ENCODE measurements at regions not wholly inside any gene's neighbourhood (a gene's known extent, or its start where the extent isn't known, plus 50 kb on each side); places are given as distances from the start of the nearest gene placed in this dataset.

DNA sequence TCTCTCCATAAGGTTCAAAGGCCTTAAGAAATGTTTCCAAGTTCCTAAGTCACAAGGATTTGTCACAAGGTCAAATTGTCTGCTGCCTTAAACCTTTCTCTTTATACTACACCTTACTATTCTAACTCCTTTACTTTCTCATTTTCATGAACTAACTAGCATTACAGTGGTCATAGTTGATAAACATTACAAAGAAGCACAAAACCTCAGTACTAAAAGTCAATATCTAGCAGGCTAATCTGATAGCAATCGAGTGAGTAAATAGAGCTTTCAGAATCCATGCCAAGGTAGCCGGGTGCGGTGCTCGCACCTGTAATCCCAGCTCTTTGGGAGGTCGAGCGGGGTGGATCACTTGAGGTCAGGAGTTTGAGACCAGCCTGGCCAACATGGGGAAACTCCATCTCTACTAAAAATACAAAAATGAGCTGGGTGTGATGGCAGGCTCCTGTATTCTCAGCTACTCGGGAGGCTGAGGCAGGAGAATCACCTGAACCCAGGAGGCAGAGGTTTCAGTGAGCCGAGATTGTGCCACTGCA, 510.0 kb downstream of the GBA3 start:
- Histone ChIP-seq H3K9ac (ENCODE audit: low read length) (no peak overlapping the region), H2AFZ (ENCODE audit: low read depth, low read length, severe bottlenecking) (no peak overlapping the region), H3K79me2 (ENCODE audit: insufficient read depth, low read length) (no peaks in the 10 kb centered on the region), H3K27ac (ENCODE audit: low read depth, low read length) (no peak overlapping the region), H3K9me3 (ENCODE audit: insufficient read depth, low read length) (no peaks in the 10 kb centered on the region; the same call in 1 of the 2 replicates), H3K27me3 (ENCODE audit: low read length) (no peaks in the 10 kb centered on the region), H3K4me2 (ENCODE audit: low read depth, low read length, poor library complexity, severe bottlenecking) (no peak overlapping the region), H3K4me3 (ENCODE audit: insufficient read depth, low read length, poor library complexity, severe bottlenecking) (no peak overlapping the region), H3K36me3 (ENCODE audit: low read length) (no peaks in the 10 kb centered on the region), H4K20me1 (ENCODE audit: low read depth, low read length) (no peaks in the 10 kb centered on the region), H3F3A (ENCODE audit: insufficient read depth) (no peaks in the 10 kb centered on the region), H3K9me2 (replicated peaks; ENCODE audit: insufficient read depth, low read length) (no peaks in the 10 kb centered on the region)
- no peak for TF ChIP-seq EZH2phosphoT487 (conservative IDR thresholded peaks at IDR 0.05; ENCODE audit: low read length)
- TF ChIP-seq, protein P1, sequence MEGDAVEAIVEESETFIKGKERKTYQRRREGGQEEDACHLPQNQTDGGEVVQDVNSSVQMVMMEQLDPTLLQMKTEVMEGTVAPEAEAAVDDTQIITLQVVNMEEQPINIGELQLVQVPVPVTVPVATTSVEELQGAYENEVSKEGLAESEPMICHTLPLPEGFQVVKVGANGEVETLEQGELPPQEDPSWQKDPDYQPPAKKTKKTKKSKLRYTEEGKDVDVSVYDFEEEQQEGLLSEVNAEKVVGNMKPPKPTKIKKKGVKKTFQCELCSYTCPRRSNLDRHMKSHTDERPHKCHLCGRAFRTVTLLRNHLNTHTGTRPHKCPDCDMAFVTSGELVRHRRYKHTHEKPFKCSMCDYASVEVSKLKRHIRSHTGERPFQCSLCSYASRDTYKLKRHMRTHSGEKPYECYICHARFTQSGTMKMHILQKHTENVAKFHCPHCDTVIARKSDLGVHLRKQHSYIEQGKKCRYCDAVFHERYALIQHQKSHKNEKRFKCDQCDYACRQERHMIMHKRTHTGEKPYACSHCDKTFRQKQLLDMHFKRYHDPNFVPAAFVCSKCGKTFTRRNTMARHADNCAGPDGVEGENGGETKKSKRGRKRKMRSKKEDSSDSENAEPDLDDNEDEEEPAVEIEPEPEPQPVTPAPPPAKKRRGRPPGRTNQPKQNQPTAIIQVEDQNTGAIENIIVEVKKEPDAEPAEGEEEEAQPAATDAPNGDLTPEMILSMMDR (IDR thresholded peaks at IDR 0.05; ENCODE audit: insufficient read depth, low read length, poor library complexity, severe bottlenecking): no peak

DNA sequence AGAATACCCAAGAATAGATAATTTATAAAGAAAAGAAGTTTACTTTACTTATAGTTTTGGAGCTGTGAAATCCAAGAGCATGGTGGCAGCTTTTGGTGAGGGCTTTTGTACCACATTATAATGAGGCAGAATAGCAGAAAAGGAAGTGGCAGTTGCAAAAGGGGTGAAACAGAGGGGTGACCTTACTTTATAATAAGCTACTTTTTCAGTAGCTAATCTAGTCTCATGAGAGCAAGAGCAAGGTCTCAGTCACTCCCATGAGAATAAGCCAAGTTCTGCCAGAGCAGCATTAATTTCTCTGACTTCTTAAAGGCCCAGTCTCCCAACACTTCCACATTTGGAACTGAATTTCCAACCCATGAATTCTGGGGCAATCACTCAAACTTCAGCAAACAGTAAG, 502.0 kb downstream of the GBA3 start:
- H3K9me3 ChIP-seq (ENCODE audit: insufficient read depth, low read length): no peaks in the 10 kb centered on the region
- H2AFZ ChIP-seq (ENCODE audit: low read depth, low read length, severe bottlenecking): no peak overlapping the region
- H3K4me2 ChIP-seq (ENCODE audit: low read depth, low read length, poor library complexity, severe bottlenecking): no peak overlapping the region
- no peaks in the 10 kb centered on the region for H3F3A ChIP-seq (ENCODE audit: insufficient read depth)
- no peaks in the 10 kb centered on the region for H3K79me2 ChIP-seq (ENCODE audit: insufficient read depth, low read length)
- no peaks in the 10 kb centered on the region for H3K9me2 ChIP-seq (replicated peaks; ENCODE audit: insufficient read depth, low read length)
- no peak overlapping the region for H3K27ac ChIP-seq (ENCODE audit: low read depth, low read length)
- no peaks in the 10 kb centered on the region for H4K20me1 ChIP-seq (ENCODE audit: low read depth, low read length)
- H3K36me3 ChIP-seq (ENCODE audit: low read length): no peaks in the 10 kb centered on the region
- TF ChIP-seq, protein P1 (IDR thresholded peaks at IDR 0.05; ENCODE audit: insufficient read depth, low read length, poor library complexity, severe bottlenecking): no peak
- no peak for TF ChIP-seq EZH2phosphoT487 (conservative IDR thresholded peaks at IDR 0.05; ENCODE audit: low read length)
- H3K9ac ChIP-seq (ENCODE audit: low read length): no peak overlapping the region
- no peaks in the 10 kb centered on the region for H3K27me3 ChIP-seq (ENCODE audit: low read length)
- H3K4me3 ChIP-seq (ENCODE audit: insufficient read depth, low read length, poor library complexity, severe bottlenecking): no peak overlapping the region

DNA sequence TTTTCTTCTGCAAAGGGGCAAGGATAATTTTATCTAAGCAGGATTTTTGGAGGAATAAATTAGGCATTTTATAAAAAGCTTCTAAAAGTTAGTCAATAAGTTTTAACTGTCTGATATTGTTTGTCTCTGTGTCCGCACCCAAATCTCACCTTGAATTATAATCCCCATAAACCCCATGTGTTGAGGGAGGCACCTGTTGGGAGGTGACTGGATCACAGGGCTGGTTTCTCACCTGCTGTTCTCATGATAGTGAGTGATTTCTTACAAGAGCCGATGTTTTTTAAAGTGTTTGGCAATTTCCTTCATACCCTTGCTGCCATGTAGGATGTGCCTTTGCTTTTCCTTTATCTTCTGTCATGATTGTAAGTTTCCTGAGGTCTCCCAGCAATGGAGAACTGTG, 481.4 kb downstream of the GBA3 start:
- no peak overlapping the region for H3K27ac ChIP-seq (ENCODE audit: low read depth, low read length)
- TF ChIP-seq EZH2phosphoT487 (conservative IDR thresholded peaks at IDR 0.05; ENCODE audit: low read length): no peak
- TF ChIP-seq, protein P1 (IDR thresholded peaks at IDR 0.05; ENCODE audit: insufficient read depth, low read length, poor library complexity, severe bottlenecking): no peak
- no peaks in the 10 kb centered on the region for H3K79me2 ChIP-seq (ENCODE audit: insufficient read depth, low read length)
- no peaks in the 10 kb centered on the region for H3K9me2 ChIP-seq (replicated peaks; ENCODE audit: insufficient read depth, low read length)
- no peaks in the 10 kb centered on the region for H3K36me3 ChIP-seq (ENCODE audit: low read length)
- no peak overlapping the region for H3K9ac ChIP-seq (ENCODE audit: low read length)
- H4K20me1 ChIP-seq (ENCODE audit: low read depth, low read length): no peaks in the 10 kb centered on the region
- no peaks in the 10 kb centered on the region for H3K9me3 ChIP-seq (ENCODE audit: insufficient read depth, low read length)
- no peaks in the 10 kb centered on the region for H3K27me3 ChIP-seq (ENCODE audit: low read length)
- no peak overlapping the region for H2AFZ ChIP-seq (ENCODE audit: low read depth, low read length, severe bottlenecking)
- no peak overlapping the region for H3K4me3 ChIP-seq (ENCODE audit: insufficient read depth, low read length, poor library complexity, severe bottlenecking)
- no peak overlapping the region for H3K4me2 ChIP-seq (ENCODE audit: low read depth, low read length, poor library complexity, severe bottlenecking)
- no peaks in the 10 kb centered on the region for H3F3A ChIP-seq (ENCODE audit: insufficient read depth)

Measured in SU-DHL-6 (cell line).